AG09309 (cell line): ENCODE measurements at regions not wholly inside any gene's neighbourhood (a gene's known extent, or its start where the extent isn't known, plus 50 kb on each side); places are given as distances from the start of the nearest gene placed in this dataset.

Source experiments
- DNase-seq: peaks from one replicate; pipeline ENCODE4 v3.0.0-alpha.2; 2010; ENCODE audit warnings: low read depth
- H3K4me3 ChIP-seq: 2 replicates; pipeline ENCODE4 v1.5.1; 2011; ENCODE audit warnings: mild to moderate bottlenecking, low read depth, low read length, moderate library complexity; ENCODE audit not compliant: control insufficient read depth
- TF ChIP-seq, protein P1 (sequence below): IDR thresholded peaks from 2 replicates; pipeline ENCODE4 v1.5.1; 2011; ENCODE audit warnings: mild to moderate bottlenecking, low read depth, low read length, inconsistent platforms; ENCODE audit not compliant: insufficient read depth, control insufficient read depth; ENCODE audit errors: missing control alignments

DNA sequence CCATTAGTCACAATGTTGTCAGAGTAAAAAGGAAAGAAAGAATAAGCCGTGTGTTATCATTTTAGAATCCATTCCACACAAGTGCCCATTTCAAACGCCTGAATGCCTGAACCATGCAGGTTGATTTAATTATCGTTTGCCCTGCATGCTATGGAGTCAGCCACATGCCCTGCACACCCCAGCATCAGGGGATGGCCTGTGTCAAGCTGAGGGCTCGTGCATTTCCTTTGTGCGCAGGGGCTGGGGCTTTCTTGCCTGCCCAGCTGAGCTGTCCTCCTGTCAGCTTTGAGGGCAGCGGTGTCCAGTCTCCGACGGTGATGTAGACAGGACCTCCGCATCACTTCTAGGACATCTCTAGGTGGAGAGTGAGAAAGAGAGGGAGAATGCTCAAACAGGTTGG lies 200.4 kb downstream of the TSN start:
- no peak for DNase-seq
- TF ChIP-seq, protein P1, sequence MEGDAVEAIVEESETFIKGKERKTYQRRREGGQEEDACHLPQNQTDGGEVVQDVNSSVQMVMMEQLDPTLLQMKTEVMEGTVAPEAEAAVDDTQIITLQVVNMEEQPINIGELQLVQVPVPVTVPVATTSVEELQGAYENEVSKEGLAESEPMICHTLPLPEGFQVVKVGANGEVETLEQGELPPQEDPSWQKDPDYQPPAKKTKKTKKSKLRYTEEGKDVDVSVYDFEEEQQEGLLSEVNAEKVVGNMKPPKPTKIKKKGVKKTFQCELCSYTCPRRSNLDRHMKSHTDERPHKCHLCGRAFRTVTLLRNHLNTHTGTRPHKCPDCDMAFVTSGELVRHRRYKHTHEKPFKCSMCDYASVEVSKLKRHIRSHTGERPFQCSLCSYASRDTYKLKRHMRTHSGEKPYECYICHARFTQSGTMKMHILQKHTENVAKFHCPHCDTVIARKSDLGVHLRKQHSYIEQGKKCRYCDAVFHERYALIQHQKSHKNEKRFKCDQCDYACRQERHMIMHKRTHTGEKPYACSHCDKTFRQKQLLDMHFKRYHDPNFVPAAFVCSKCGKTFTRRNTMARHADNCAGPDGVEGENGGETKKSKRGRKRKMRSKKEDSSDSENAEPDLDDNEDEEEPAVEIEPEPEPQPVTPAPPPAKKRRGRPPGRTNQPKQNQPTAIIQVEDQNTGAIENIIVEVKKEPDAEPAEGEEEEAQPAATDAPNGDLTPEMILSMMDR: no peak

DNA sequence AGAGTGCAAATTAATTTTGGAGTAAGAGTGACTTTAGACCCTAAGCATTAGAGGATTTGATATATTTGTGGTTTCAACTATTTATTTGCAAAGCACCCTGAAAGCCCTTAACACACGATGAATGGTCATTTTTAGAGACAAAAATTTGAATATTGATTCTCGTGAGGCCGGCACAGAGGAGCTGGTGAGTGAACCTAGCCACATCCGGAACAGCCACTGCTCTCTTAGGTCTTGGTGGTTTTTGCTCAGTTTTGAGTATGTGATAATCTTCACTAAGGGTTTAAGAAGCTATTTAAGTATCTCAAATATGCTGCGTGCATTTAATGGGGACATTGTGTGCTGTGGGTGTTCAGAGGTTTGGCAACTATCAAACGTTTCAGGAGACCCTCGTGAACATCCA lies 204.8 kb downstream of the TSN start:
- H3K4me3 ChIP-seq: no peak overlapping the region
- TF ChIP-seq, protein P1: no peak
- no peak for DNase-seq

More for the DNA sequence above, 200.4 kb downstream of the TSN start:
- H3K4me3 ChIP-seq: no peak overlapping the region

- no peak overlapping the region for H3K4me3 ChIP-seq
- DNase-seq: no peak
- TF ChIP-seq, protein P1: no peak
These were observed 206.3 kb downstream of the TSN start for GRCh38 chr2:121961761-121962160.

- no peak overlapping the region for H3K4me3 ChIP-seq
- DNase-seq: no peak
- TF ChIP-seq, protein P1: no peak
These were observed 210.2 kb downstream of the TSN start for GRCh38 chr2:121965661-121966060.

GRCh38 chr2:121966663-121967062 lies 211.2 kb downstream of the TSN start:
- TF ChIP-seq, protein P1: no peak
- no peak for DNase-seq
- H3K4me3 ChIP-seq: no peak overlapping the region

DNA sequence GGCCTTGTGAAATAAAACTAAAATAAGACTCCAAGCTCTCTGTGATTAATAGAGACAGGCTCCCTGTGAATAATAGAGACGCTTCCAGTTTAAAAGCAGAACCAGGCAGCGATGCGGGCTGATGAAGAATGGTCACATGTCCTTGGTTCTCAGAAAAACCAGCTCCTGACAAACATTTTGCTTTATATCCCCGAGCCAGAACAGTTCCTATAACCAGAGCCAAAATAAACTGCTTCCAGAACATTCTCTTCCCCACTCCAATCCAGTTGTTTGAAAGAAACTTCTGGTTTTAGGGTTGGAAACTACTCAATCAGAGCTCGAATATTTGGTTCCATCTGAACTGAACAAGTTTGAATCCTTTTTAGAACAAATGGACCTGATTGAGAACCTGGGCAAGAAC lies 213.7 kb downstream of the TSN start:
- TF ChIP-seq, protein P1: no peak
- H3K4me3 ChIP-seq: no peak overlapping the region
- DNase-seq: no peak

DNA sequence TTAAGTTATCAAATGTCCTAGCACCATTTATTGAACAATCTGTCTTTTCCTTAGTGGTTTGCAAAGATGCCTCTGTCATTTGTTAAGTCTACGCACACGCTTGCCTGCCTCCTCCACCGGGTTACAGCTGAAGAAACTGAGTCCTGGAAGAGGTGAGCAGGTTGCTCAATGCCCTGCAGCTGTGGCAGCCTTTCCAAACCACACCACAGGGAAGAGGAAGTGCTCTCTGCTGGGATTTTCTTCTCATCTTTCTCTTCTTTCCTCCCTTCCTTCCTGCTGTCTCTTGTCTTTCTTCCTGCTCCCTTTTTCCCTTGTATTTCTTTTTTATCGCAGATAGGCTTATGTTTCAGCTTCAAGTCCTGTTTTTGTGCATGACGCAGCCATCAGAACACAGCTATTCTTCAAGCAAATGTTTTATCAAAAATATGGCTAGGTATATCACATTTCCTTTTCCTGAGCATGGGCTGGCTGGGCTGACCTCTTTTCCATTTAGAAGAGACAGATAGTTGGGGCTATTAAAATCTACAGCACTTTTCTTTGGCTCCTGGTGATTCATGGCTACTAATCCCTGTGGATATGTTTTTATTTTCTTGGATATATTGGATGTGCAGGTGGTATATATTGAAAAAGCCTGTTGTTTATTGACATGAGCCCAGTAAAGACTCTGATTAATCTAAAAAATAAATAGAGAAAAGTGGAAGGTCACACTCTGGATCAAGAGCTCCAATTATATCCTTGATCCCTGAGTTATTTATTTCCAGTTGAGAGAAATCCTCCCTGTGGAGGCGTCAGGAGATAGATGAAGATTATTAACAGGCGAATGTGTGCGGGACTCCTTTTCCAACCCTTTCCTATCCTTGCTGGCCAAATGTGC lies 214.6 kb downstream of the TSN start:
- TF ChIP-seq, protein P1: no peak
- no peak for DNase-seq
- H3K4me3 ChIP-seq: no peak overlapping the region
